ENCODE measurements at regions not wholly inside any gene's neighbourhood (a gene's known extent, or its start where the extent isn't known, plus 50 kb on each side); places are given as distances from the start of the nearest gene placed in this dataset.

GRCh38 chr6:104413767-104414166, 446.0 kb downstream of the HACE1 start:
- DNase-seq = no peak
- H3K4me2 ChIP-seq (ENCODE audit: low read length, poor library complexity, severe bottlenecking) = no peak overlapping the region
- no peak overlapping the region for H2AFZ ChIP-seq (ENCODE audit: low read depth, low read length)
- no peak overlapping the region for H2BK120ac ChIP-seq (ENCODE audit: low read depth, low read length)
- H3K27me3 ChIP-seq (ENCODE audit: control insufficient read depth in 1 of 2, insufficient read depth in 1 of 2, low read length in 2 of 2) = no peaks in the 10 kb centered on the region
- H3K23ac ChIP-seq (ENCODE audit: low read length in 2 of 2) = no peak overlapping the region
- H2BK15ac ChIP-seq (ENCODE audit: low read depth, poor library complexity, severe bottlenecking) = no peak overlapping the region
- no peaks in the 10 kb centered on the region for H3K9me3 ChIP-seq (ENCODE audit: control insufficient read depth, low read length)
- H3K14ac ChIP-seq (ENCODE audit: low read length in 2 of 2) = no peak overlapping the region
- no peak overlapping the region for H2BK12ac ChIP-seq (ENCODE audit: low read length in 2 of 2)
- no peaks in the 10 kb centered on the region for H3K4me1 ChIP-seq (ENCODE audit: control insufficient read depth, insufficient read depth, low read depth, low read length)
- no peak overlapping the region for H3K27ac ChIP-seq (ENCODE audit: low read length, poor library complexity, severe bottlenecking)
- no peak overlapping the region for H3K4me3 ChIP-seq (ENCODE audit: insufficient read depth in 1 of 2, low read depth in 1 of 2, low read length in 2 of 2)
- H3K4ac ChIP-seq (ENCODE audit: low read depth in 1 of 2, low read length in 2 of 2) = no peak overlapping the region
- H3K79me1 ChIP-seq (replicated peaks; ENCODE audit: low read length, poor library complexity, severe bottlenecking) = no peaks in the 10 kb centered on the region
- H3K9ac ChIP-seq (ENCODE audit: low read length) = no peak overlapping the region
- no peak overlapping the region for H2BK5ac ChIP-seq (ENCODE audit: low read depth, low read length, poor library complexity, severe bottlenecking)
- H4K91ac ChIP-seq (ENCODE audit: low read length) = no peak overlapping the region
- no peaks in the 10 kb centered on the region for H3K36me3 ChIP-seq (ENCODE audit: control insufficient read depth in 1 of 2, insufficient read depth in 2 of 2, low read depth in 1 of 2, low read length in 2 of 2)
- no peak overlapping the region for H4K8ac ChIP-seq (ENCODE audit: low read length)
- no peak overlapping the region for H3K18ac ChIP-seq (ENCODE audit: low read depth in 1 of 2, low read length in 2 of 2)
- 92% methylated on average over 3 of the region's 3 CpGs for WGBS
- H2AK5ac ChIP-seq (ENCODE audit: low read length, severe bottlenecking) = no peak overlapping the region

- DNase-seq = no peak
- no peak overlapping the region for H3K9ac ChIP-seq (ENCODE audit: low read length)
- H3K23ac ChIP-seq (ENCODE audit: low read length in 2 of 2) = no peak overlapping the region
- no peak overlapping the region for H2AFZ ChIP-seq (ENCODE audit: low read depth, low read length)
- no peak overlapping the region for H2BK5ac ChIP-seq (ENCODE audit: low read depth, low read length, poor library complexity, severe bottlenecking)
- H3K4ac ChIP-seq (ENCODE audit: low read depth in 1 of 2, low read length in 2 of 2) = no peak overlapping the region
- H3K27ac ChIP-seq (ENCODE audit: low read length, poor library complexity, severe bottlenecking) = no peak overlapping the region
- H2BK15ac ChIP-seq (ENCODE audit: low read depth, poor library complexity, severe bottlenecking) = no peak overlapping the region
- no peak overlapping the region for H3K4me2 ChIP-seq (ENCODE audit: low read length, poor library complexity, severe bottlenecking)
- no peak overlapping the region for H3K18ac ChIP-seq (ENCODE audit: low read depth in 1 of 2, low read length in 2 of 2)
- H2BK12ac ChIP-seq (ENCODE audit: low read length in 2 of 2) = no peak overlapping the region
- 96% methylated on average over 3 of the region's 6 CpGs for WGBS
- H3K36me3 ChIP-seq (ENCODE audit: control insufficient read depth in 1 of 2, insufficient read depth in 2 of 2, low read depth in 1 of 2, low read length in 2 of 2) = no peaks in the 10 kb centered on the region
- H3K4me1 ChIP-seq (ENCODE audit: control insufficient read depth, insufficient read depth, low read depth, low read length) = no peaks in the 10 kb centered on the region
- H2BK120ac ChIP-seq (ENCODE audit: low read depth, low read length) = no peak overlapping the region
- no peak overlapping the region for H3K14ac ChIP-seq (ENCODE audit: low read length in 2 of 2)
- H3K27me3 ChIP-seq (ENCODE audit: control insufficient read depth in 1 of 2, insufficient read depth in 1 of 2, low read length in 2 of 2) = no peaks in the 10 kb centered on the region
- H2AK5ac ChIP-seq (ENCODE audit: low read length, severe bottlenecking) = no peak overlapping the region
- H3K79me1 ChIP-seq (replicated peaks; ENCODE audit: low read length, poor library complexity, severe bottlenecking) = no peaks in the 10 kb centered on the region
- H4K8ac ChIP-seq (ENCODE audit: low read length) = no peak overlapping the region
- no peak overlapping the region for H3K4me3 ChIP-seq (ENCODE audit: insufficient read depth in 1 of 2, low read depth in 1 of 2, low read length in 2 of 2)
- no peaks in the 10 kb centered on the region for H3K9me3 ChIP-seq (ENCODE audit: control insufficient read depth, low read length)
- no peak overlapping the region for H4K91ac ChIP-seq (ENCODE audit: low read length)
Observed at GRCh38 chr6:104411302-104411701, 448.4 kb downstream of the HACE1 start.

- Histone ChIP-seq H2BK12ac (ENCODE audit: low read length in 2 of 2) (no peak overlapping the region), H2BK15ac (ENCODE audit: low read depth, poor library complexity, severe bottlenecking) (no peak overlapping the region), H3K9ac (ENCODE audit: low read length) (no peak overlapping the region), H3K27me3 (ENCODE audit: control insufficient read depth in 1 of 2, insufficient read depth in 1 of 2, low read length in 2 of 2) (no peaks in the 10 kb centered on the region), H3K36me3 (ENCODE audit: control insufficient read depth in 1 of 2, insufficient read depth in 2 of 2, low read depth in 1 of 2, low read length in 2 of 2) (no peaks in the 10 kb centered on the region), H3K79me1 (replicated peaks; ENCODE audit: low read length, poor library complexity, severe bottlenecking) (no peaks in the 10 kb centered on the region), H3K27ac (ENCODE audit: low read length, poor library complexity, severe bottlenecking) (no peak overlapping the region), H2AFZ (ENCODE audit: low read depth, low read length) (no peak overlapping the region), H3K4ac (ENCODE audit: low read depth in 1 of 2, low read length in 2 of 2) (no peak overlapping the region), H4K91ac (ENCODE audit: low read length) (no peak overlapping the region), H2BK120ac (ENCODE audit: low read depth, low read length) (no peak overlapping the region), H3K4me2 (ENCODE audit: low read length, poor library complexity, severe bottlenecking) (no peak overlapping the region), H2BK5ac (ENCODE audit: low read depth, low read length, poor library complexity, severe bottlenecking) (no peak overlapping the region), H3K18ac (ENCODE audit: low read depth in 1 of 2, low read length in 2 of 2) (no peak overlapping the region), H3K23ac (ENCODE audit: low read length in 2 of 2) (no peak overlapping the region), H3K4me1 (ENCODE audit: control insufficient read depth, insufficient read depth, low read depth, low read length) (no peaks in the 10 kb centered on the region), H2AK5ac (ENCODE audit: low read length, severe bottlenecking) (no peak overlapping the region), H3K14ac (ENCODE audit: low read length in 2 of 2) (no peak overlapping the region), H4K8ac (ENCODE audit: low read length) (no peak overlapping the region), H3K9me3 (ENCODE audit: control insufficient read depth, low read length) (no peaks in the 10 kb centered on the region), H3K4me3 (ENCODE audit: insufficient read depth in 1 of 2, low read depth in 1 of 2, low read length in 2 of 2) (no peak overlapping the region)
- DNase-seq = no peak
Observed at GRCh38 chr6:104409913-104410312, 449.8 kb downstream of the HACE1 start.

- WGBS = 14% methylated on average over 1 of the region's 3 CpGs
- no peak overlapping the region for H3K4me2 ChIP-seq (ENCODE audit: low read length, poor library complexity, severe bottlenecking)
- H2BK12ac ChIP-seq (ENCODE audit: low read length in 2 of 2) = no peak overlapping the region
- no peak overlapping the region for H3K27ac ChIP-seq (ENCODE audit: low read length, poor library complexity, severe bottlenecking)
- no peak overlapping the region for H4K91ac ChIP-seq (ENCODE audit: low read length)
- no peak overlapping the region for H3K4ac ChIP-seq (ENCODE audit: low read depth in 1 of 2, low read length in 2 of 2)
- H3K4me1 ChIP-seq (ENCODE audit: control insufficient read depth, insufficient read depth, low read depth, low read length) = no peaks in the 10 kb centered on the region
- H3K23ac ChIP-seq (ENCODE audit: low read length in 2 of 2) = no peak overlapping the region
- H3K18ac ChIP-seq (ENCODE audit: low read depth in 1 of 2, low read length in 2 of 2) = no peak overlapping the region
- H3K27me3 ChIP-seq (ENCODE audit: control insufficient read depth in 1 of 2, insufficient read depth in 1 of 2, low read length in 2 of 2) = no peaks in the 10 kb centered on the region
- H4K8ac ChIP-seq (ENCODE audit: low read length) = no peak overlapping the region
- H3K36me3 ChIP-seq (ENCODE audit: control insufficient read depth in 1 of 2, insufficient read depth in 2 of 2, low read depth in 1 of 2, low read length in 2 of 2) = no peaks in the 10 kb centered on the region
- H2AFZ ChIP-seq (ENCODE audit: low read depth, low read length) = no peak overlapping the region
- H2BK120ac ChIP-seq (ENCODE audit: low read depth, low read length) = no peak overlapping the region
- H3K79me1 ChIP-seq (replicated peaks; ENCODE audit: low read length, poor library complexity, severe bottlenecking) = no peaks in the 10 kb centered on the region
- no peak overlapping the region for H3K9ac ChIP-seq (ENCODE audit: low read length)
- no peak overlapping the region for H2AK5ac ChIP-seq (ENCODE audit: low read length, severe bottlenecking)
- no peak overlapping the region for H3K4me3 ChIP-seq (ENCODE audit: insufficient read depth in 1 of 2, low read depth in 1 of 2, low read length in 2 of 2)
- no peak for DNase-seq
- H2BK15ac ChIP-seq (ENCODE audit: low read depth, poor library complexity, severe bottlenecking) = no peak overlapping the region
- H3K14ac ChIP-seq (ENCODE audit: low read length in 2 of 2) = no peak overlapping the region
- no peak overlapping the region for H2BK5ac ChIP-seq (ENCODE audit: low read depth, low read length, poor library complexity, severe bottlenecking)
- no peaks in the 10 kb centered on the region for H3K9me3 ChIP-seq (ENCODE audit: control insufficient read depth, low read length)
Observed at GRCh38 chr6:104407957-104408356, 451.8 kb downstream of the HACE1 start.

Measured in mesenchymal stem cell (in vitro differentiated cells and primary cell).